GM13977 (cell line): ENCODE measurements at regions not wholly inside any gene's neighbourhood (a gene's known extent, or its start where the extent isn't known, plus 50 kb on each side); places are given as distances from the start of the nearest gene placed in this dataset.

Experiments used
- DNase-seq: peaks from one replicate; pipeline ENCODE4 v3.0.0; 2012; ENCODE audit warnings: low spot score
- CTCF ChIP-seq: IDR thresholded peaks from 2 replicates; pipeline ENCODE4 v1.5.1; 2012; ENCODE audit warnings: mild to moderate bottlenecking, control low read depth; ENCODE audit not compliant: insufficient read depth; ENCODE audit errors: extremely low read depth, missing control alignments
- in situ Hi-C: fragments of 300-500 bp; cut with MboI; formaldehyde crosslinking; loops from one replicate; pipeline ENCODE4 v1.12.0; 2022; ENCODE audit warnings: low sequenced_read_pairs, low pct_unique_long_range_greater_than_20kb, mixed read lengths, inconsistent platforms; ENCODE audit not compliant: unreplicated experiment

GRCh38 chr6:9507136-9507895 lies 907.6 kb downstream of the TFAP2A start:
- DNase-seq, result no peak
- in situ Hi-C loops, result no loop called here
- no peak for TF ChIP-seq CTCF

- in situ Hi-C loops, result no loop called here
- TF ChIP-seq CTCF, result no peak
- no peak for DNase-seq
Observed at GRCh38 chr6:9504191-9504590, 910.7 kb downstream of the TFAP2A start.

GRCh38 chr6:9503111-9503761 lies 911.6 kb downstream of the TFAP2A start:
- TF ChIP-seq CTCF, result no peak
- in situ Hi-C loops, result no loop called here
- no peak for DNase-seq

- no peak for TF ChIP-seq CTCF
- in situ Hi-C loops, result no loop called here
- DNase-seq, result no peak
Observed at GRCh38 chr6:9499709-9500108, 915.2 kb downstream of the TFAP2A start.

GRCh38 chr6:9496837-9497236 lies 918.0 kb downstream of the TFAP2A start:
- TF ChIP-seq CTCF, result no peak
- in situ Hi-C loops, result no loop called here
- no peak for DNase-seq

GRCh38 chr6:9494864-9495263 lies 920.0 kb downstream of the TFAP2A start:
- DNase-seq, result no peak
- TF ChIP-seq CTCF, result no peak
- in situ Hi-C loops, result no loop called here

GRCh38 chr6:9492790-9493189 lies 922.1 kb downstream of the TFAP2A start:
- no peak for TF ChIP-seq CTCF
- in situ Hi-C loops, result no loop called here
- DNase-seq, result no peak
